ENCODE measurements at regions not wholly inside any gene's neighbourhood (a gene's known extent, or its start where the extent isn't known, plus 50 kb on each side); places are given as distances from the start of the nearest gene placed in this dataset.
"Not testable (repeated sequence)": the region's sequence is repeated elsewhere in the genome, so short reads cannot be mapped to it uniquely, and the experiment has no call there.

DNA sequence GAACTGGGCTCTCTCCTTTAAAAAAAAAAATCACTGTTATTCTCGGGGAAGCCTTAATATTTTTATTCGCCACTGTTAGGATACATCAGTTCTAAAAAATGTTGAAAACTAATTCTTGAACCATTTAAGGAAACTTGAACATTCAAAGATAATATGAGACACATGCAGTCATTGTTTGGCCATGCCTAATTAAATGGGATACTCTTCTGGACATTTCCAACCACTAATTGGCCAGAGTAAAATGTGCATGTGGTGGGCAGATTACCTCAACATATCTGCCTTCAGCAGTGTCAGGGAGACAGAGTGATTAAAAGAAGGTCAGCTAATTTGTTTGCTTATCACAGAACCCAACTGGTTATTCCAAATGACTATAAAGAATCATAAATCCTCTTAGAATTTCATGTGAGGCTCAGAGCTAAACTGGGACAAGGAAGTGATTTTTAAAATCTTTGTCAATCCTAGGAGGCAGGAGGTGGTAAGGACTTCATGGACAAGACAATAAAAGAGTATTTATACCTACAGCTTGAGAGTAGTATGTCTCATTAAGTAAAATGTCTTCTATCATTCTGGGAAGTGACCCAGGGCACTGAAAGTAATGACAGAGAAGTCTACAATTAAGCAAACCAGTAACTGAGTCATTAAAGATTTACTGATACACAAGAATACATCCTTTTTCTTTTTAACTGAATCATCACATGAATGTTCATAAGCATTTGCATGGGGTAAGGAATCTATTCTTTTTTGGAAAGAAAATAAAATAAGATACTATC lies 242.9 kb upstream of the TRPM3 start:
- DNase-seq (ENCODE audit: low read depth in 2 of 2), result peak; percentile 75

GRCh38 chr9:71363286-71363961 lies 242.0 kb upstream of the TRPM3 start:
- peak; percentile 47 to 51 for DNase-seq (ENCODE audit: low read depth in 2 of 2)

- DNase-seq (ENCODE audit: low read depth in 2 of 2), result no peak
These were observed 239.9 kb upstream of the TRPM3 start for GRCh38 chr9:71361357-71361756.

DNA sequence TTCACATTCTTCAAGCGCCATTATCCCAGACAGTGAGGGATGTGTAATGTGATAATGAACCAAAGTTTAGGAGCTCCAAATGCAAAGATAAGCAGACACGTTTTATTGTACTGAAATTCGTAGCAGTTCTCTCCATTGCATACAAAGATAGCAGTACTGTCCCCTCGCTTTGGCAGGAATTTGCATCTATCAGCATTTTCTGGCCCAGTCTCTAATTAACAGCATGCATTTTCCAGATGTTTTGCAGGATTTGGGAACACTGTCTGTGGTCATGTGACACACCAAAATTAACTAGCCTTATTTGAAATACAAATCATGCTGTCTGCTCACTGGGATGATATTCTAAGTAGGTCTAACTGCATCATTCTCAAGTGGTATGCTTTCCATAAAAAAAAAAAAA lies 235.9 kb upstream of the TRPM3 start:
- no peak for DNase-seq (ENCODE audit: low read depth in 2 of 2)

GRCh38 chr9:71355884-71356283 lies 234.5 kb upstream of the TRPM3 start:
- DNase-seq (ENCODE audit: low read depth in 2 of 2), result no peak

DNA sequence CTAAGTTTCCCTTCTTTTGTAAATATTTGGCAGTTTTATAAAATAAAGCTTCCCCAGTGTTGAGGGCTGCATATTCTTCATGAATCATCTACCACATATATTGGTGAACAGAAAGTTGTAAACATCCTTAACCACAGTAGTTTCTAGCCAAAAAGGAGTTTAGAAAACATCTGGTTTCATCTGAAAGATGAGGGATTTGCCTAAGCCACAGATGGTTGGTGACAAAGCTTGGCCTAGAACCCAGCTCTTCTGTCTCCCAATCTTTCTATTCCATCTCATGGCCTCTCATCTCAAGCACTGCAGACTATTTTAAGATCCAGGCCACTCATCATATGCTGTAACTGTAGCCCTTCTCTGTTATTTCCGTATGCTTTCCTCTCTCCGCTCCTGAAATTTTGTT lies 232.3 kb upstream of the TRPM3 start:
- DNase-seq (ENCODE audit: low read depth in 2 of 2), result peak; percentile 83

- no peak for DNase-seq (ENCODE audit: low read depth in 2 of 2)
These were observed 231.4 kb upstream of the TRPM3 start for GRCh38 chr9:71352837-71353236.

- DNase-seq (ENCODE audit: low read depth in 2 of 2), result peak; percentile 87
These were observed 227.8 kb upstream of the TRPM3 start for GRCh38 chr9:71349218-71349617.

- no peak for DNase-seq (ENCODE audit: low read depth in 2 of 2)
These were observed 211.9 kb upstream of the TRPM3 start for GRCh38 chr9:71333321-71333720.

GRCh38 chr9:71331603-71332002 lies 210.2 kb upstream of the TRPM3 start:
- no peak for DNase-seq (ENCODE audit: low read depth in 2 of 2)

DNA sequence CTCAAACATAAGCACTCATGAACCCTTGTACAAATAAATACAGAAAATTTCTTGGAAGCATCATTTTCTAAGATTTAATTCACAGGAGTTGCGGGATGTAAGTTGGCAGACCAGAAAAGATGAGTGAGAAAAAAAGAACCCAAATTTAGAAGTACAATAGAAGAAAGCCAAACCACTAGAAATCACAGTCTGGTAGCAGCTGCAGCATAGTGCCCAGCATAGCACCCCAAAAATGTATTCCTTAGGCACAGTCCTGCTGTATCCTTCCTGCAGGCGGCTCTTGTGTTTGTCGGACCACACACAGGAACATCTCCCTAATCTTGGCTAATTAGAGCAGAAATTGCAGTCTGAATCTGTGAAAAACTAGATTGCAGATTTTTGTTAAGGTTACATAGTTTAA lies 208.5 kb upstream of the TRPM3 start:
- DNase-seq (ENCODE audit: low read depth in 2 of 2), result no peak

DNA sequence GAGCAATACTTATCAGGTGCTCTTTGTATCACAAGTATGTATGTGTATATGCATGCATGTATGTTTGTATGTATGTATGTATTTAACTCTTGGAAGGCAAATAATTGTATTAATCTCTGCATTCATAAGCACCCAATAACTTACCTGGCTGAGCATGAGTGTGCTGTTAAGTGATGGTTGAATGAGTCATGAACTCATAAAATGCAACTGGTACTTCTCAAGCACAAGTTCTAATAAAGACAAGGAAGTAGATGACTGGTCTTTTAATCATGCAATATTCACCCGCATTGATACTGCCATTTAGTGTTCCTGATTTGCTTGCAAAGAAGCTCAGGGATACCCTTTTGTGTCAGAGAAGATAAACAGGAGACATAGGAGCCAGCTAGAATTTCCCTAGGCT lies 204.9 kb upstream of the TRPM3 start:
- no peak for DNase-seq (ENCODE audit: low read depth in 2 of 2)

DNA sequence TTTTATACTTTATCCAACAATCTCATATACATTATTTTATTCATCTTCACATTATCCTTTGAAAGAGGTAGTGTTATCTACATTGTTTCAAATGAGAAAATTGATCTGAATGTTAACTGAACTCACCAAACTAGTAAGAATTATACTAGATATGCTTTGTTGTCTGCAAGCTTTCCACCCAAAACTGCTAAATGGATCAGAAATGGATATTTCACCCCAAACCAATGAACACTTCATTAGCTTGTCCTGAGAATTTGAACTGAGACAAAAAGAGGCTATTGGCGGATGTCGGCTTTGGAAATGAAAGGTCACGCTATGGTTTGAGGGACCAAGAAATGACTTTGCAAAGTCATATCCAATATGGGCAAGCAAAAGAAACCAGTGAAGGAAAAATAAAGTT lies 201.9 kb upstream of the TRPM3 start:
- DNase-seq (ENCODE audit: low read depth in 2 of 2), result no peak

- peak in 1 of 2 experiments; percentile 25 for DNase-seq (ENCODE audit: low read depth in 2 of 2)
These were observed 200.9 kb upstream of the TRPM3 start for GRCh38 chr9:71322311-71322710.

DNA sequence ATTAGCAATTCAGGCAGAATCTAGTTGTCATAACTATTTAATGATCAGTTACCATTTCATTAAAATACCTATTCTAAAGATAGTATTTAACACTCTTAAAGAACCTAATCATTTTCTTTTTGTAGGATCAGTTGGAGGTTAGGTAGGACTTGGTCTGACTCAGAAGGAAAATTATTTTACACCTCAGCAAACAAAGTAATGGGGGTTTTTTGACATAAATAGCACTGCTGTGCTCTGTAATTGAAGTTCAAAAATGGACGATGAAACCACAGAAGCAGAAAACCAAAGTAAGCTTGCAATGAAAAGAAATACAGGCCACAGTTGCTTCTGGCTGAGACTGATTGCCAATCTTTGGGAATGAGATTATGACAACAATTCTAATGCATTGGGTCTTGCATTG lies 187.0 kb upstream of the TRPM3 start:
- DNase-seq (ENCODE audit: low read depth in 2 of 2), result no peak

DNA sequence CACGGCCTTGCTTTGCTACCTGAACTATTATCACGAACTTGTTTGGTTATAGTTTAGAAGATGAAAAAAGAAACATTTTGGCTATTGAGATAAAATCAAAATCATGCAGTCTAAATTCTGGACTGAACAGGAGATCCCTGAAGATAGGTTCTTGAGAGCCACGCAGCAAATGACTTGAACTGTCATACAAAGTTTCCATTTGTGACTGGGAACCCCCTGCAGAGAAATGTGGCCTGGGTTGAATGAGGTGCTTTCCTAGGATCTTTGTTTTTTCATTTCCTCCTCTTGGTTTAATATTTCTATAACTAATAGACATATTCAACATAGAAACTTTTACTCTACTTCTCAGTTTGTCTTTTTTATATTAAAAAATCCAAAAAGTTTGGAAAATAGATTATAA lies 184.7 kb upstream of the TRPM3 start:
- no peak for DNase-seq (ENCODE audit: low read depth in 2 of 2)

DNA sequence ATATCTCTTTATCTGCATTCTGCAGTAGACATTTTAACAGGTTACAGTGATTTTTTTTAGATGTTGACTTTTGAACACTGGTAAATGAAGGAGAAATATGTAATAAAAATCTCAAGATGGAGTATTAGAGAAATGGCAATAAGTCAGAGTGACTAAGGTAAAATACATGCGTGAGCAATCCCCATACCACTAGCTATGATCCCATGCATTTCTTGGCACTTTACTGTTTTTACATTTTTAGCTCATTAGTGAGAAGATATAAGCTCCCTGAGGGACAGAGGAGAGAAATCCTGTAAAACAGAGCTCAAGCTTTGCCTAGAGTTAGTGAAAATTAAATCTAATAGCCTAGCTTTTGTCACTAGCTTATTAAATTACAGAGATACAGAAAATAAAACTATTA lies 181.9 kb upstream of the TRPM3 start:
- DNase-seq (ENCODE audit: low read depth in 2 of 2), result peak; percentile 44 to 46

- DNase-seq (ENCODE audit: low read depth in 2 of 2), result no peak
These were observed 181.4 kb upstream of the TRPM3 start for GRCh38 chr9:71302776-71303175.

- no peak for DNase-seq (ENCODE audit: low read depth in 2 of 2)
These were observed 174.5 kb upstream of the TRPM3 start for GRCh38 chr9:71295928-71296327.

DNA sequence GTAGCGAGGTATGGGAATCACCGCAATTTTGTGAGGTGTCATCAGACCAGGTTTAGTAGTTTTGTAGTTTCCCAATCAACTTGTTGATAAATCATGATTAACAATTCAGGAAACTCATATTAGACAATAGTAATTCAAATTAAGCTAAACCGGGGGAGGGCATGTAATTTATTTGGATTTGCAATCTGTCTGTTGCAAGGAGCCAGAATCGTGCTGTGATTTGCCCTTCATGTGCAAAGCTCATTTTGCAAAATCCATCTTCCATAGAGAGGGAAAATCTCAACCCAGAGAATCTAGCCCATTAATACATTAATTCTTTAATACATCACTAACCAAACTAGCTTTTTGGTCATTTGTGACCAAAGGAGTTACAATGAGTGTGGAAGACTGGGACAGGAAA lies 164.7 kb upstream of the TRPM3 start:
- DNase-seq (ENCODE audit: low read depth in 2 of 2), result no peak

DNA sequence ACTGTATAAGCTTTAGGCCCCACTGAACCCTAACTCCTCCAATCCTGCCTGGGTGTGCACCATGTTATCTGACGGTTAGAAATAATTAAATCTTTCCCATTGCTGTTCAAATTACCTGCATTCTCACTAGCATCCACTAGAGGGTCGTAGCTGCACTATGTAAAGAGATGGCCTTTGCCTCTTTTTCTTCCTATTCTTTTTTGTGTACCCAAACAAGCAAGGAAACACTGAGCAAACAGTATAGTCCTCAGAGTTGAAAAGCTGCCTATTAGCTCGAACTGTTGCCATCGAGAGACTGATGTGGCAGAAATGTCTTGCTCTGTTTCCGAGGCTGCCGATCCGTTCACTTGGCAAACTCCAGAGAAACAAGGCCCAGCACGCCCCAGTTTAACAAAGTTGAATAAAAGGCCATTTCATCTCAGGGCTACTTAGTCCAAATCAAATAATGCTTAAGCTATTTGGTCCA lies 163.8 kb upstream of the TRPM3 start:
- DNase-seq (ENCODE audit: low read depth in 2 of 2), result peak; percentile 39 to 40

- not testable (repeated sequence) for DNase-seq (ENCODE audit: low read depth in 2 of 2)
These were observed 160.7 kb upstream of the TRPM3 start for GRCh38 chr9:71282116-71282515.

GRCh38 chr9:71279151-71279739 lies 157.8 kb upstream of the TRPM3 start:
- DNase-seq (ENCODE audit: low read depth in 2 of 2), result no peak
